Aorta (tissue), 5 donors: ENCODE measurements at regions not wholly inside any gene's neighbourhood (a gene's known extent, or its start where the extent isn't known, plus 50 kb on each side); places are given as distances from the start of the nearest gene placed in this dataset.

Source experiments
- ATAC-seq: fragments of 200-7000 bp; cut with Tn5 transposase; one replicate; pipeline ENCODE4 v1.9.1; 2022; ENCODE audit warnings: moderate library complexity; ENCODE audit not compliant: low FRiP score
- DNase-seq, 2 donors: peaks; one replicate each; pipeline ENCODE4 v3.0.0-alpha.2; 2020
- H3K27ac ChIP-seq, 2 donors: one replicate each; pipeline ENCODE4 v1.5.1; 2013; ENCODE audit warnings: low read length in 2 of 2, mild to moderate bottlenecking in 2 of 2, moderate library complexity in 2 of 2, control low read depth in 1 of 2, inconsistent platforms in 1 of 2, low read depth in 1 of 2
- H3K27me3 ChIP-seq, 2 donors: one replicate each; pipeline ENCODE4 v1.6.1; 2013; ENCODE audit warnings: control low read depth in 1 of 2, low read length in 1 of 2, mild to moderate bottlenecking in 1 of 2, moderate library complexity in 1 of 2; ENCODE audit not compliant: insufficient read depth in 2 of 2, control insufficient read depth in 1 of 2
- H3K36me3 ChIP-seq, 2 donors: one replicate each; pipeline ENCODE4 v1.6.1; 2013; ENCODE audit warnings: control low read depth in 1 of 2, low read length in 1 of 2, mild to moderate bottlenecking in 1 of 2; ENCODE audit not compliant: insufficient read depth in 2 of 2, control insufficient read depth in 1 of 2
- H3K4me1 ChIP-seq, 2 donors: one replicate each; pipeline ENCODE4 v1.6.1; 2013; ENCODE audit warnings: low read length in 2 of 2, control low read depth in 1 of 2, mild to moderate bottlenecking in 1 of 2, moderate library complexity in 1 of 2; ENCODE audit not compliant: insufficient read depth in 2 of 2, control insufficient read depth in 1 of 2
- H3K4me3 ChIP-seq, 2 donors: one replicate each; pipeline ENCODE4 v1.5.1; 2013; ENCODE audit warnings: low read length in 2 of 2, control low read depth in 1 of 2, mild to moderate bottlenecking in 1 of 2
- H3K9me3 ChIP-seq: one replicate; pipeline ENCODE4 v1.6.1; 2013; ENCODE audit warnings: mild to moderate bottlenecking, low read length; ENCODE audit not compliant: control insufficient read depth
- WGBS, 2 donors: extraction: QIAGEN DNeasy Blood & Tissue Kit; methylation state at CpG; one replicate each; pipeline ENCODE4 v1.1.7; 2013; 5-methylcytosine and 5-hydroxymethylcytosine counted together
- intact Hi-C, 2 donors: fragments of 100-400 bp; cut with DNase I; formaldehyde crosslinking; loops; one replicate each; pipeline versions ENCODE4 v1.14.2 to v1.15.0; 2022
- donor health status: healthy with polysubstance abuse.
- donor health status: Bipolar disorder and iron deficiency.
- donor health status: DM: no; HTN: no; CAD: no.
- donor health status: DM: no; HTN: no; CAD: no.
- donor health status: DM: yes; HTN: yes; CAD: no.

GRCh38 chr4:175961604-175962003, 104.0 kb upstream of the WDR17 start:
- no peaks in the 10 kb centered on the region for H3K9me3 ChIP-seq
- no peaks in the 10 kb centered on the region for H3K4me1 ChIP-seq
- H3K27me3 ChIP-seq: no peaks in the 10 kb centered on the region
- WGBS, 2 donors: 45 to 48% methylated on average over 4 of the region's 4 CpGs
- H3K27ac ChIP-seq: no peak overlapping the region
- H3K4me3 ChIP-seq: no peak overlapping the region
- intact Hi-C loops: no loop called here
- no peak for ATAC-seq
- no peak for DNase-seq
- H3K36me3 ChIP-seq: no peaks in the 10 kb centered on the region

- Histone ChIP-seq H3K9me3 (no peaks in the 10 kb centered on the region), H3K27me3 (no peaks in the 10 kb centered on the region), H3K4me1 (no peaks in the 10 kb centered on the region), H3K36me3 (no peaks in the 10 kb centered on the region), H3K27ac (no peak overlapping the region), H3K4me3 (no peak overlapping the region)
- ATAC-seq (no peak), DNase-seq (no peak)
- intact Hi-C loops: no loop called here
- 46 to 50% methylated on average over 3 of the region's 3 CpGs for WGBS, 2 donors
These were observed 95.6 kb upstream of the WDR17 start for GRCh38 chr4:175970072-175970471.

GRCh38 chr4:175970724-175971123, 94.9 kb upstream of the WDR17 start:
- no peak for DNase-seq
- no peaks in the 10 kb centered on the region for H3K36me3 ChIP-seq
- no peaks in the 10 kb centered on the region for H3K27me3 ChIP-seq
- ATAC-seq: no peak
- H3K4me3 ChIP-seq: no peak overlapping the region
- no peaks in the 10 kb centered on the region for H3K4me1 ChIP-seq
- intact Hi-C loops: no loop called here
- H3K27ac ChIP-seq: no peak overlapping the region
- WGBS, 2 donors: 45 to 48% methylated on average over 8 of the region's 8 CpGs
- H3K9me3 ChIP-seq: no peaks in the 10 kb centered on the region

DNA sequence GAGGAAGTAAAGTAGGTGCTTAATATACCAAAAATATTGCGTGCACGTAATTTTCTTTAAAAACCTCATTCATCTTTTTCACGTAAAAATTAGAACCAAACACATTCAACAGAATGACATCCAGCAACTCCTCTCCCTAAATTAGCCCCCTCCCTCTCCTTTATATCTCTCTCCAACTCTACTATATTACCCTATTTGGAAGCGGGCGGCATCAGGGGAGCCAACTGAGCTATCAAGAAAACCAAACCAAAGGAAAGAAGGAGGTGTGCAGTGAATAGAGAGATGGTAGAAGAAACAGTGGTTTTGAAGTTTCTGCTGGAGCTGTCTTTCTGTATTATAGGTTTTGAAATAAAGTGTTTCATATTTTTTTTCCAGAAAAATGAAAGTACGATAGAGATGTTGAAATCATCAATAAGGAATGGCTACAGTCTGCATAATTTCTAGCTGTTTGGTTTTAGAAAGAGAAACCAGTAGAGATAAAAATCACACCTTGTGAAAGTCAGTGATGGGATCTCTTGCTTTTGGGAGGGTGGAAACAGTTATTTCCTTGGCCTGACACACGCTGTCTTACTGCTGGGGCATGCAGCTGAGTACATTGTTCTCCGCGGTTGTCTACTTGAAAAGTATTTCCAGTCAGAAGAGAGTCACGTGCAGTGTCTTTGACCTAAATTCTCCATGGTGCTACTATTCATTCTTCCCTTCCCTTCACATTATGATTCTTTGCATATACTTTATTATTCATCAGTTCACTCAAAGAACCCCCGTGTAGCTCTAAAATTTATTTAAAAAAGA, 94.1 kb upstream of the WDR17 start:
- no peak overlapping the region for H3K4me3 ChIP-seq
- H3K36me3 ChIP-seq: no peaks in the 10 kb centered on the region
- WGBS, 2 donors: 61 to 66% methylated on average over 11 of the region's 11 CpGs
- intact Hi-C loops: no loop called here
- DNase-seq (no peak), ATAC-seq (no peak)
- H3K27me3 ChIP-seq: no peaks in the 10 kb centered on the region
- H3K27ac ChIP-seq: no peak overlapping the region
- no peaks in the 10 kb centered on the region for H3K4me1 ChIP-seq
- H3K9me3 ChIP-seq: no peaks in the 10 kb centered on the region

GRCh38 chr4:175973027-175973923, 92.4 kb upstream of the WDR17 start:
- Histone ChIP-seq H3K27ac (no peak overlapping the region), H3K36me3 (no peaks in the 10 kb centered on the region)
- ATAC-seq: no peak

DNA sequence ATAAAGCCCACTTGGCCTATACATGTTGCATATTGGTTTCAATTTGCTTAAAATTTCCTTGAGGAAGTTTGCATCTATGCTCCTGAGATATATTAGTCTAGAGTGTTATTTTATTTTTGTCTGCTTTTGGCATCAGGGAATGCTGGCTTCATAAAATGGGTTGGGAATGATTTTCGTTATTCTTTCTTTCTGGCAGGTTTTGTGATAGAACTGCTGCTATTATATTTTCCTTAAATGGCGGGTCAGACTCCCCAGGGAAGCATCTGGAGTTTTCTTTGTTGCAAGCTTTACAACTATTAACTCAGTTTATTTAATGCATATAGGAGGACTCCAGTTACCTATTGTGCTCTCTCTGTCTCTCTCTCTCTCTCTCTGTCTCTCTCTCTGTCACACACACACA, 82.0 kb upstream of the WDR17 start:
- DNase-seq (no peak), ATAC-seq (no peak)
- Histone ChIP-seq H3K27me3 (no peaks in the 10 kb centered on the region), H3K4me1 (no peaks in the 10 kb centered on the region), H3K27ac (no peak overlapping the region), H3K36me3 (no peaks in the 10 kb centered on the region), H3K9me3 (no peaks in the 10 kb centered on the region), H3K4me3 (no peak overlapping the region)
- intact Hi-C loops: no loop called here
- WGBS, 2 donors: 4 to 12% methylated on average over 2 of the region's 2 CpGs

More at GRCh38 chr4:175973027-175973923, 92.4 kb upstream of the WDR17 start:
- H3K9me3 ChIP-seq: no peaks in the 10 kb centered on the region
- whole genome bisulfite sequencing, 2 donors: 88 to 92% methylated on average over 7 of the region's 7 CpGs
- no peak overlapping the region for H3K4me3 ChIP-seq
- H3K27me3 ChIP-seq: no peaks in the 10 kb centered on the region
- intact Hi-C loops: no loop called here
- no peaks in the 10 kb centered on the region for H3K4me1 ChIP-seq
- no peak for DNase-seq

DNA sequence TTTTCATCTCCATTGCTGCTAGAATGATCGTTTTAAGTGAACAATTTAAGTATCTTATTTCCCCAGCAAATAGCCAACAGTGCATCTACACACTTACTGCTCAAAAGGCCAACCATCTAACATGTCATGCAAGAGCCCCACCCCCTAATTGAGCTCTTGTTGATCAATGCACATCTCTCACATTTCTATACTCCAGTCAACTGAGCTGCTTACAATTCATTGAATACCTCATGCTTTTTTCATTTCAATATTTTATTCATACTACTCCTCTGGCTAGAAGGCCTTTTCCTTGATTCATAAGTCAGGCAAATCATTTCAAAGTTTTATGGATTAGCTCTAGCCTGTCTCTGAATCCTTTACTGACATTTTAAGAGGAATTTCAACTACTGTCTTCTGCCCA, 79.0 kb upstream of the WDR17 start:
- H3K27me3 ChIP-seq: no peaks in the 10 kb centered on the region
- H3K4me1 ChIP-seq: no peaks in the 10 kb centered on the region
- no peak overlapping the region for H3K4me3 ChIP-seq
- no peaks in the 10 kb centered on the region for H3K36me3 ChIP-seq
- H3K9me3 ChIP-seq: no peaks in the 10 kb centered on the region
- intact Hi-C loops: no loop called here
- no peak overlapping the region for H3K27ac ChIP-seq
- ATAC-seq: no peak
- WGBS, 2 donors: 87 to 93% methylated on average over 1 of the region's 1 CpG
- DNase-seq: no peak

DNA sequence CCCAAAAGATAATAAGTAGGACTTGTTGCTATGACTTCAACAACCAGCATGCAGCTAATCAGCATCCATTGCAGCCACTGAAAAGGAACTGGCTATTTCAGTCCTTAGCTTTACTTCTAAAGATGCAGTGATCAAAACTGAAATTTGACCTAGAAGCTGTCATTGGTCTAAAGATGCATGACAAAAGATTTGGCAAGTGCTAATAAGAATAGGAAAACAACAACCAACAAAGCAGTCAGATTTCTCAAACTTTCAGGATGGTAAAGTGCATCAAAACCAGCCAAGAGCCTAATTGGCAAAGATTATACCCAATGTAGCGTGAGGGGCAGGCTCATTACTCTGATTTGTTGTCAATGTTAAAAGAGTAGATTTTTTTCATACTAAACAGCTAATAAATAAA, 77.1 kb upstream of the WDR17 start:
- 87 to 94% methylated on average over 1 of the region's 1 CpG for WGBS, 2 donors
- H3K27ac ChIP-seq: no peak overlapping the region
- no peaks in the 10 kb centered on the region for H3K27me3 ChIP-seq
- H3K4me3 ChIP-seq: no peak overlapping the region
- DNase-seq (no peak), ATAC-seq (no peak)
- no peaks in the 10 kb centered on the region for H3K36me3 ChIP-seq
- intact Hi-C loops: no loop called here
- H3K4me1 ChIP-seq: no peaks in the 10 kb centered on the region
- H3K9me3 ChIP-seq: no peaks in the 10 kb centered on the region

DNA sequence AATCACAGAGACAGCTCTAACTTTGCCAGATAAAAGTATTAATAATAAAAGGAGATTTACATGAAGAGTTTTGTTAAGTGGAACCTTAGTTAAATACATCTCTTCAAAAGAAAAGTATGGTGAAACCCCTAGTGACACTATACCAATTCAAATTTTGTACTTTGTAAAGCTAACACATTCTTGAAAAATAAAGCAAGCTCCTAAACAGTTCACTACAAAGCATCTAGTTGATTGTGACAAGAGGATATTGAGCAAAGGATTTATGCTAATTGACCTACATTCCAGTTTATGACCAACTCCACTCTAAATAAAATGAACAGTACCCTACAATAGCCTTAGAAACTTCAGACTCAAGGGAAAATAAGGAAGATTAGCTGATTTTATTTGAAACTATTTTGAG, 69.4 kb upstream of the WDR17 start:
- H3K36me3 ChIP-seq: no peaks in the 10 kb centered on the region
- DNase-seq (no peak), ATAC-seq (no peak)
- no peak overlapping the region for H3K27ac ChIP-seq
- H3K4me3 ChIP-seq: no peak overlapping the region
- intact Hi-C loops: no loop called here
- H3K27me3 ChIP-seq: no peaks in the 10 kb centered on the region
- no peaks in the 10 kb centered on the region for H3K4me1 ChIP-seq
- H3K9me3 ChIP-seq: no peaks in the 10 kb centered on the region
